ENCODE measurements at regions not wholly inside any gene's neighbourhood (a gene's known extent, or its start where the extent isn't known, plus 50 kb on each side); places are given as distances from the start of the nearest gene placed in this dataset.
"Not testable (repeated sequence)": the region's sequence is repeated elsewhere in the genome, so short reads cannot be mapped to it uniquely, and the experiment has no call there.

- no peak for TF ChIP-seq CTCF (IDR thresholded peaks at IDR 0.05; ENCODE audit: low read depth, low read length, missing control alignments)
- no peak overlapping the region for H3K4me3 ChIP-seq (ENCODE audit: low read depth, low read length)
- DNase-seq (ENCODE audit: low read depth), result no peak
These were observed 129.4 kb downstream of the IBTK start for GRCh38 chr6:82118150-82118562.

GRCh38 chr6:82114748-82115147 lies 132.8 kb downstream of the IBTK start:
- no peak for TF ChIP-seq CTCF (IDR thresholded peaks at IDR 0.05; ENCODE audit: low read depth, low read length, missing control alignments)
- H3K4me3 ChIP-seq (ENCODE audit: low read depth, low read length), result no peak overlapping the region
- no peak for DNase-seq (ENCODE audit: low read depth)

- H3K4me3 ChIP-seq (ENCODE audit: low read depth, low read length), result no peak overlapping the region
- no peak for TF ChIP-seq CTCF (IDR thresholded peaks at IDR 0.05; ENCODE audit: low read depth, low read length, missing control alignments)
- DNase-seq (ENCODE audit: low read depth), result no peak
These were observed 134.3 kb downstream of the IBTK start for GRCh38 chr6:82113231-82113630.

GRCh38 chr6:82111818-82112217 lies 135.7 kb downstream of the IBTK start:
- DNase-seq (ENCODE audit: low read depth), result no peak
- no peak overlapping the region for H3K4me3 ChIP-seq (ENCODE audit: low read depth, low read length)
- no peak for TF ChIP-seq CTCF (IDR thresholded peaks at IDR 0.05; ENCODE audit: low read depth, low read length, missing control alignments)

GRCh38 chr6:82111114-82111513 lies 136.4 kb downstream of the IBTK start:
- H3K4me3 ChIP-seq (ENCODE audit: low read depth, low read length), result no peak overlapping the region
- no peak for DNase-seq (ENCODE audit: low read depth)
- TF ChIP-seq CTCF (IDR thresholded peaks at IDR 0.05; ENCODE audit: low read depth, low read length, missing control alignments), result no peak

- H3K4me3 ChIP-seq (ENCODE audit: low read depth, low read length); DNase-seq (ENCODE audit: low read depth): not testable (repeated sequence)
These were observed 144.4 kb downstream of the IBTK start for GRCh38 chr6:82103171-82103570.

GRCh38 chr6:82101374-82102114 lies 146.0 kb downstream of the IBTK start:
- not testable (repeated sequence) for DNase-seq (ENCODE audit: low read depth); H3K4me3 ChIP-seq (ENCODE audit: low read depth, low read length)

- not testable (repeated sequence) for DNase-seq (ENCODE audit: low read depth); H3K4me3 ChIP-seq (ENCODE audit: low read depth, low read length)
These were observed 146.8 kb downstream of the IBTK start for GRCh38 chr6:82100763-82101162.
